H1 (cell line): ENCODE measurements at regions not wholly inside any gene's neighbourhood (a gene's known extent, or its start where the extent isn't known, plus 50 kb on each side); places are given as distances from the start of the nearest gene placed in this dataset.

ENCODE experiments used
- EGR1 ChIP-seq: IDR thresholded peaks from 2 replicates; pipeline ENCODE4 v1.6.1; 2011; ENCODE audit warnings: low read depth, low read length, borderline replicate concordance
- SIN3A ChIP-seq, 2 experiments: IDR thresholded peaks in 1 of 2; conservative IDR thresholded peaks in 1 of 2; 2 replicates each; pipeline ENCODE4 v1.6.1; 2011 to 2012; ENCODE audit warnings: low read length in 2 of 2, improper control_type of control experiment in 1 of 2, low read depth in 1 of 2, mild to moderate bottlenecking in 1 of 2
- SRF ChIP-seq: IDR thresholded peaks from 2 replicates; pipeline ENCODE4 v1.6.1; 2011; ENCODE audit warnings: mild to moderate bottlenecking, low read depth, low read length, moderate library complexity
- SUZ12 ChIP-seq: fragments of 200-600 bp; sonication (generic); IDR thresholded peaks from 2 replicates; pipeline ENCODE4 v1.6.1; 2012; ENCODE audit warnings: mild to moderate bottlenecking, inconsistent platforms, low read length, moderate library complexity, mixed read lengths
- TF ChIP-seq, protein P1 (sequence below), 3 experiments: IDR thresholded peaks; 1 replicate in 2 of 3; 2 replicates in 1 of 3; pipeline versions ENCODE4 v1.5.1 to v1.6.1; 2011; ENCODE audit warnings: low read length in 3 of 3, mild to moderate bottlenecking in 3 of 3, inconsistent platforms in 2 of 3, low read depth in 1 of 3, moderate library complexity in 1 of 3; ENCODE audit not compliant: insufficient read depth in 1 of 3; ENCODE audit errors: control extremely low read depth in 1 of 3

GRCh38 chr12:20000229-20000849, 368.0 kb upstream of the PDE3A start:
- TF ChIP-seq, protein P1, sequence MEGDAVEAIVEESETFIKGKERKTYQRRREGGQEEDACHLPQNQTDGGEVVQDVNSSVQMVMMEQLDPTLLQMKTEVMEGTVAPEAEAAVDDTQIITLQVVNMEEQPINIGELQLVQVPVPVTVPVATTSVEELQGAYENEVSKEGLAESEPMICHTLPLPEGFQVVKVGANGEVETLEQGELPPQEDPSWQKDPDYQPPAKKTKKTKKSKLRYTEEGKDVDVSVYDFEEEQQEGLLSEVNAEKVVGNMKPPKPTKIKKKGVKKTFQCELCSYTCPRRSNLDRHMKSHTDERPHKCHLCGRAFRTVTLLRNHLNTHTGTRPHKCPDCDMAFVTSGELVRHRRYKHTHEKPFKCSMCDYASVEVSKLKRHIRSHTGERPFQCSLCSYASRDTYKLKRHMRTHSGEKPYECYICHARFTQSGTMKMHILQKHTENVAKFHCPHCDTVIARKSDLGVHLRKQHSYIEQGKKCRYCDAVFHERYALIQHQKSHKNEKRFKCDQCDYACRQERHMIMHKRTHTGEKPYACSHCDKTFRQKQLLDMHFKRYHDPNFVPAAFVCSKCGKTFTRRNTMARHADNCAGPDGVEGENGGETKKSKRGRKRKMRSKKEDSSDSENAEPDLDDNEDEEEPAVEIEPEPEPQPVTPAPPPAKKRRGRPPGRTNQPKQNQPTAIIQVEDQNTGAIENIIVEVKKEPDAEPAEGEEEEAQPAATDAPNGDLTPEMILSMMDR (IDR thresholded peaks at IDR 0.05; ENCODE audit: control extremely low read depth in 1 of 3, insufficient read depth in 1 of 3, low read depth in 1 of 3, low read length in 3 of 3): no peak
- TF ChIP-seq SUZ12: no peak
- no peak for TF ChIP-seq SRF
- no peak for TF ChIP-seq EGR1
- TF ChIP-seq SIN3A (conservative IDR thresholded peaks at IDR 0.05 in 1 of 2, IDR thresholded peaks at IDR 0.05 in 1 of 2; ENCODE audit: low read depth in 1 of 2, low read length in 2 of 2): no peak
